ENCODE measurements at regions not wholly inside any gene's neighbourhood (a gene's known extent, or its start where the extent isn't known, plus 50 kb on each side); places are given as distances from the start of the nearest gene placed in this dataset.

DNA sequence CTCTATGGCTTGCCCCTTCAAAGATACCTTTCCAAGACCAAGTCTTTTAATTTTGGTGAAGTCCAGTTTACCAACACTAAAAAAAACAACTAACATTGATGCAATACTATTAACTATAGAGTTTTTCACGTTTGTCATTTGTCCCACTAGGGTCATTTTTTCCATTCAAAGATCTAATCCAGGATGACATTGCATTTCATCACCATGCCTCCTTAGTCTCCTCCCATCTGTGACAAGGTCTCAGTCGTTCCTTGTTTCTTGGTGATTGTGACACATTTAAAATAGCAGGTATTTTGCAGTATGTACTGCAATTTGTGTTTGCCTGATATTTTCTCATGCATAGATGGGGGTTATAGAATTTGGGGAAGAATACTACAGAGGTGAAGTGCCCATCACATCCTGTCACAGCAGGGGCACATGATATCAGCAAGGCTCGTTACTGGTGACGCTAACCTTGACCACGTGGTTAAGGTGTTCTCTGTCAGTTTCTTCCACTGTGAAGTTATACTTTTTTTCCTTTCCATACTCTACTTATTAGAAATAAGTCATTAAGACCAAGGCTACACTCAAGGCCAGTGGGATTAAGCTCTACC lies 799.2 kb upstream of the RAB6C start:
- no peaks in the 10 kb centered on the region for H3K27me3 ChIP-seq
- H3K4me3 ChIP-seq: no peak overlapping the region
- H3K4me1 ChIP-seq: no peaks in the 10 kb centered on the region
- no peaks in the 10 kb centered on the region for H3K36me3 ChIP-seq
- TF ChIP-seq, protein P1, sequence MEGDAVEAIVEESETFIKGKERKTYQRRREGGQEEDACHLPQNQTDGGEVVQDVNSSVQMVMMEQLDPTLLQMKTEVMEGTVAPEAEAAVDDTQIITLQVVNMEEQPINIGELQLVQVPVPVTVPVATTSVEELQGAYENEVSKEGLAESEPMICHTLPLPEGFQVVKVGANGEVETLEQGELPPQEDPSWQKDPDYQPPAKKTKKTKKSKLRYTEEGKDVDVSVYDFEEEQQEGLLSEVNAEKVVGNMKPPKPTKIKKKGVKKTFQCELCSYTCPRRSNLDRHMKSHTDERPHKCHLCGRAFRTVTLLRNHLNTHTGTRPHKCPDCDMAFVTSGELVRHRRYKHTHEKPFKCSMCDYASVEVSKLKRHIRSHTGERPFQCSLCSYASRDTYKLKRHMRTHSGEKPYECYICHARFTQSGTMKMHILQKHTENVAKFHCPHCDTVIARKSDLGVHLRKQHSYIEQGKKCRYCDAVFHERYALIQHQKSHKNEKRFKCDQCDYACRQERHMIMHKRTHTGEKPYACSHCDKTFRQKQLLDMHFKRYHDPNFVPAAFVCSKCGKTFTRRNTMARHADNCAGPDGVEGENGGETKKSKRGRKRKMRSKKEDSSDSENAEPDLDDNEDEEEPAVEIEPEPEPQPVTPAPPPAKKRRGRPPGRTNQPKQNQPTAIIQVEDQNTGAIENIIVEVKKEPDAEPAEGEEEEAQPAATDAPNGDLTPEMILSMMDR (IDR thresholded peaks at IDR 0.05): no peak
- TF ChIP-seq EP300 (IDR thresholded peaks at IDR 0.05): no peak
- TF ChIP-seq POLR2A (IDR thresholded peaks at IDR 0.05): no peak
- H3K9me3 ChIP-seq: no peaks in the 10 kb centered on the region
- no peak overlapping the region for H3K27ac ChIP-seq
- WGBS, 2 donors: 75 to 80% methylated on average over 5 of the region's 5 CpGs
- no peak for DNase-seq (ENCODE audit: low spot score in 2 of 2)

DNA sequence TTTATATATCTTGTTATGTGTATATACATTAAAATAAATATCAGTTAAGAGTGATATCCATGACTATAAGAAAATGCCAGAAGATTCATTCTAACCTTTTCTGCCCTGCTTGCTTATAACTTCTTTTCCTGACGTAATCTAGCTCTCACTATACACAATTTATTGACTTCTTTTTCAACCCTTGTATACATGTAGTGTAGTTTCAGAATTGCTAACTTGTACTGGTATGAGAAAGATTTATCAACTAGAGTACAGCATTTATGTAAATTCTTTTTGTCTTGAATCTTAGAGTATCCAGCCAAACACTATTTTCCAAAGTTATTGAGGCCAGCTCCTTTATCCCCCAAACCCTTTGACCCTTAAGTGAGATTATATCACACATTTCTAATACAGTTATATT lies 798.0 kb upstream of the RAB6C start:
- WGBS, 2 donors: 73 to 76% methylated on average over 1 of the region's 1 CpG
- H3K27me3 ChIP-seq: no peaks in the 10 kb centered on the region
- H3K27ac ChIP-seq: no peak overlapping the region
- H3K4me1 ChIP-seq: no peaks in the 10 kb centered on the region
- no peak overlapping the region for H3K4me3 ChIP-seq
- H3K9me3 ChIP-seq: no peaks in the 10 kb centered on the region
- H3K36me3 ChIP-seq: no peaks in the 10 kb centered on the region
- no peak for DNase-seq (ENCODE audit: low spot score in 2 of 2)
- no peak for TF ChIP-seq POLR2A (IDR thresholded peaks at IDR 0.05)
- TF ChIP-seq, protein P1 (IDR thresholded peaks at IDR 0.05): no peak
- TF ChIP-seq EP300 (IDR thresholded peaks at IDR 0.05): no peak

DNA sequence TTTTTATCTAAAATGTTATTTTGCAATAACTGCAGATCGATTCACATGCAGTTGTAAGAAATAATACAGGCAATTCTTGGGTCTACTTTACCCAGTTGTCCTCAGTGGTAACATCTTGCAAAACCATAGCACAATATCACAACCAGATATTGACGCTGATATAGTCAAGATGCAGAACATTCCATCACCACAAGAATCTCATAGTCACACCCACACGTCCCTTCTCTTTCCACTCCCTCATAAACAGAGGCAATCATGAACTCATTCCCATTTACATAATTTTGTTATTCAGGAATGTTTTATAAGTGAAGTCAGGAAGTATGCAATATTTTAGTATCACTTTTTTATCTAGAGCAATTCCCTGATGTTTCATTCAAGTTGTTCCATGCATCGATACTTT lies 797.5 kb upstream of the RAB6C start:
- Histone ChIP-seq H3K9me3 (no peaks in the 10 kb centered on the region), H3K36me3 (no peaks in the 10 kb centered on the region), H3K4me1 (no peaks in the 10 kb centered on the region), H3K27me3 (no peaks in the 10 kb centered on the region), H3K4me3 (no peak overlapping the region), H3K27ac (no peak overlapping the region)
- 49 to 58% methylated on average over 4 of the region's 4 CpGs for WGBS, 2 donors
- DNase-seq (ENCODE audit: low spot score in 2 of 2): no peak
- TF ChIP-seq, protein P1 (IDR thresholded peaks at IDR 0.05): no peak
- TF ChIP-seq EP300 (IDR thresholded peaks at IDR 0.05): no peak
- TF ChIP-seq POLR2A (IDR thresholded peaks at IDR 0.05): no peak

- 79 to 83% methylated on average over 3 of the region's 3 CpGs for WGBS, 2 donors
- Histone ChIP-seq H3K9me3 (no peaks in the 10 kb centered on the region), H3K36me3 (no peaks in the 10 kb centered on the region), H3K27me3 (no peaks in the 10 kb centered on the region), H3K27ac (no peak overlapping the region), H3K4me3 (no peak overlapping the region), H3K4me1 (no peaks in the 10 kb centered on the region)
- no peak for DNase-seq (ENCODE audit: low spot score in 2 of 2)
- TF ChIP-seq POLR2A (IDR thresholded peaks at IDR 0.05) (no peak), EP300 (IDR thresholded peaks at IDR 0.05) (no peak)
- TF ChIP-seq, protein P1 (IDR thresholded peaks at IDR 0.05): no peak
Observed at GRCh38 chr2:129187343-129187742, 792.1 kb upstream of the RAB6C start.

- no peaks in the 10 kb centered on the region for H3K4me1 ChIP-seq
- H3K4me3 ChIP-seq: no peak overlapping the region
- no peaks in the 10 kb centered on the region for H3K27me3 ChIP-seq
- H3K27ac ChIP-seq: no peak overlapping the region
- TF ChIP-seq POLR2A (IDR thresholded peaks at IDR 0.05) (no peak), EP300 (IDR thresholded peaks at IDR 0.05) (no peak)
- TF ChIP-seq, protein P1 (IDR thresholded peaks at IDR 0.05): no peak
- 87 to 88% methylated on average over 9 of the region's 9 CpGs for WGBS, 2 donors
- no peaks in the 10 kb centered on the region for H3K9me3 ChIP-seq
- no peaks in the 10 kb centered on the region for H3K36me3 ChIP-seq
- no peak for DNase-seq (ENCODE audit: low spot score in 2 of 2)
Observed at GRCh38 chr2:129188451-129188850, 791.0 kb upstream of the RAB6C start.
